ENCODE measurements at regions not wholly inside any gene's neighbourhood (a gene's known extent, or its start where the extent isn't known, plus 50 kb on each side); places are given as distances from the start of the nearest gene placed in this dataset.

DNA sequence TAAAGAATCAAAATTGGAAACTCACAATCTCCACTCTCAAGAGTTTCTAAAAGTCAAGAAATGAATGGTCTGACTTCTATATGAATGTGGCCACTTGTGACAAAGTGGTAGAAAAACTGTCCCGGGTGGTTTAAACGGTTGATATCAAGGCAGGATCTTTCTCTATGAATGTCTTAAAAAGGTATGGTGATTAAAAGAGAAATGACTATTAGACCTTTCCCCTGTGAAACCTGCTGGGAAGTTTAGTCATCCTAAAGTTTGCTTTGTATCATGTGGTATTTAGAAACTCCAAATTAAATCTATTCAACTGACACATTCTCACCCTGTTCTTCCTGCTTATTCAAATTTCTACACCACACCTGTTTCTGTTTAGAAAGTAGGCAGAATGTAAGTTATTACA is 492.5 kb downstream of the XPNPEP1 start (continued):
- TF ChIP-seq, protein P1, sequence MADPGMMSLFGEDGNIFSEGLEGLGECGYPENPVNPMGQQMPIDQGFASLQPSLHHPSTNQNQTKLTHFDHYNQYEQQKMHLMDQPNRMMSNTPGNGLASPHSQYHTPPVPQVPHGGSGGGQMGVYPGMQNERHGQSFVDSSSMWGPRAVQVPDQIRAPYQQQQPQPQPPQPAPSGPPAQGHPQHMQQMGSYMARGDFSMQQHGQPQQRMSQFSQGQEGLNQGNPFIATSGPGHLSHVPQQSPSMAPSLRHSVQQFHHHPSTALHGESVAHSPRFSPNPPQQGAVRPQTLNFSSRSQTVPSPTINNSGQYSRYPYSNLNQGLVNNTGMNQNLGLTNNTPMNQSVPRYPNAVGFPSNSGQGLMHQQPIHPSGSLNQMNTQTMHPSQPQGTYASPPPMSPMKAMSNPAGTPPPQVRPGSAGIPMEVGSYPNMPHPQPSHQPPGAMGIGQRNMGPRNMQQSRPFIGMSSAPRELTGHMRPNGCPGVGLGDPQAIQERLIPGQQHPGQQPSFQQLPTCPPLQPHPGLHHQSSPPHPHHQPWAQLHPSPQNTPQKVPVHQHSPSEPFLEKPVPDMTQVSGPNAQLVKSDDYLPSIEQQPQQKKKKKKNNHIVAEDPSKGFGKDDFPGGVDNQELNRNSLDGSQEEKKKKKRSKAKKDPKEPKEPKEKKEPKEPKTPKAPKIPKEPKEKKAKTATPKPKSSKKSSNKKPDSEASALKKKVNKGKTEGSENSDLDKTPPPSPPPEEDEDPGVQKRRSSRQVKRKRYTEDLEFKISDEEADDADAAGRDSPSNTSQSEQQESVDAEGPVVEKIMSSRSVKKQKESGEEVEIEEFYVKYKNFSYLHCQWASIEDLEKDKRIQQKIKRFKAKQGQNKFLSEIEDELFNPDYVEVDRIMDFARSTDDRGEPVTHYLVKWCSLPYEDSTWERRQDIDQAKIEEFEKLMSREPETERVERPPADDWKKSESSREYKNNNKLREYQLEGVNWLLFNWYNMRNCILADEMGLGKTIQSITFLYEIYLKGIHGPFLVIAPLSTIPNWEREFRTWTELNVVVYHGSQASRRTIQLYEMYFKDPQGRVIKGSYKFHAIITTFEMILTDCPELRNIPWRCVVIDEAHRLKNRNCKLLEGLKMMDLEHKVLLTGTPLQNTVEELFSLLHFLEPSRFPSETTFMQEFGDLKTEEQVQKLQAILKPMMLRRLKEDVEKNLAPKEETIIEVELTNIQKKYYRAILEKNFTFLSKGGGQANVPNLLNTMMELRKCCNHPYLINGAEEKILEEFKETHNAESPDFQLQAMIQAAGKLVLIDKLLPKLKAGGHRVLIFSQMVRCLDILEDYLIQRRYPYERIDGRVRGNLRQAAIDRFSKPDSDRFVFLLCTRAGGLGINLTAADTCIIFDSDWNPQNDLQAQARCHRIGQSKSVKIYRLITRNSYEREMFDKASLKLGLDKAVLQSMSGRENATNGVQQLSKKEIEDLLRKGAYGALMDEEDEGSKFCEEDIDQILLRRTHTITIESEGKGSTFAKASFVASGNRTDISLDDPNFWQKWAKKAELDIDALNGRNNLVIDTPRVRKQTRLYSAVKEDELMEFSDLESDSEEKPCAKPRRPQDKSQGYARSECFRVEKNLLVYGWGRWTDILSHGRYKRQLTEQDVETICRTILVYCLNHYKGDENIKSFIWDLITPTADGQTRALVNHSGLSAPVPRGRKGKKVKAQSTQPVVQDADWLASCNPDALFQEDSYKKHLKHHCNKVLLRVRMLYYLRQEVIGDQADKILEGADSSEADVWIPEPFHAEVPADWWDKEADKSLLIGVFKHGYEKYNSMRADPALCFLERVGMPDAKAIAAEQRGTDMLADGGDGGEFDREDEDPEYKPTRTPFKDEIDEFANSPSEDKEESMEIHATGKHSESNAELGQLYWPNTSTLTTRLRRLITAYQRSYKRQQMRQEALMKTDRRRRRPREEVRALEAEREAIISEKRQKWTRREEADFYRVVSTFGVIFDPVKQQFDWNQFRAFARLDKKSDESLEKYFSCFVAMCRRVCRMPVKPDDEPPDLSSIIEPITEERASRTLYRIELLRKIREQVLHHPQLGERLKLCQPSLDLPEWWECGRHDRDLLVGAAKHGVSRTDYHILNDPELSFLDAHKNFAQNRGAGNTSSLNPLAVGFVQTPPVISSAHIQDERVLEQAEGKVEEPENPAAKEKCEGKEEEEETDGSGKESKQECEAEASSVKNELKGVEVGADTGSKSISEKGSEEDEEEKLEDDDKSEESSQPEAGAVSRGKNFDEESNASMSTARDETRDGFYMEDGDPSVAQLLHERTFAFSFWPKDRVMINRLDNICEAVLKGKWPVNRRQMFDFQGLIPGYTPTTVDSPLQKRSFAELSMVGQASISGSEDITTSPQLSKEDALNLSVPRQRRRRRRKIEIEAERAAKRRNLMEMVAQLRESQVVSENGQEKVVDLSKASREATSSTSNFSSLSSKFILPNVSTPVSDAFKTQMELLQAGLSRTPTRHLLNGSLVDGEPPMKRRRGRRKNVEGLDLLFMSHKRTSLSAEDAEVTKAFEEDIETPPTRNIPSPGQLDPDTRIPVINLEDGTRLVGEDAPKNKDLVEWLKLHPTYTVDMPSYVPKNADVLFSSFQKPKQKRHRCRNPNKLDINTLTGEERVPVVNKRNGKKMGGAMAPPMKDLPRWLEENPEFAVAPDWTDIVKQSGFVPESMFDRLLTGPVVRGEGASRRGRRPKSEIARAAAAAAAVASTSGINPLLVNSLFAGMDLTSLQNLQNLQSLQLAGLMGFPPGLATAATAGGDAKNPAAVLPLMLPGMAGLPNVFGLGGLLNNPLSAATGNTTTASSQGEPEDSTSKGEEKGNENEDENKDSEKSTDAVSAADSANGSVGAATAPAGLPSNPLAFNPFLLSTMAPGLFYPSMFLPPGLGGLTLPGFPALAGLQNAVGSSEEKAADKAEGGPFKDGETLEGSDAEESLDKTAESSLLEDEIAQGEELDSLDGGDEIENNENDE (IDR thresholded peaks at IDR 0.05; ENCODE audit: insufficient replicate concordance, low read length) = no peak
- TF ChIP-seq, protein P2, sequence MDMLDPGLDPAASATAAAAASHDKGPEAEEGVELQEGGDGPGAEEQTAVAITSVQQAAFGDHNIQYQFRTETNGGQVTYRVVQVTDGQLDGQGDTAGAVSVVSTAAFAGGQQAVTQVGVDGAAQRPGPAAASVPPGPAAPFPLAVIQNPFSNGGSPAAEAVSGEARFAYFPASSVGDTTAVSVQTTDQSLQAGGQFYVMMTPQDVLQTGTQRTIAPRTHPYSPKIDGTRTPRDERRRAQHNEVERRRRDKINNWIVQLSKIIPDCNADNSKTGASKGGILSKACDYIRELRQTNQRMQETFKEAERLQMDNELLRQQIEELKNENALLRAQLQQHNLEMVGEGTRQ (IDR thresholded peaks at IDR 0.05; ENCODE audit: low read length) = no peak
